NB4 (cell line): ENCODE measurements at regions not wholly inside any gene's neighbourhood (a gene's known extent, or its start where the extent isn't known, plus 50 kb on each side); places are given as distances from the start of the nearest gene placed in this dataset.

Experiments
- CTCF ChIP-seq: IDR thresholded peaks from one replicate; pipeline ENCODE4 v1.5.1; 2012; ENCODE audit warnings: low read depth, low read length
- POLR2A ChIP-seq: IDR thresholded peaks from 2 replicates; pipeline ENCODE4 v1.6.1; 2011; ENCODE audit warnings: mild to moderate bottlenecking; ENCODE audit not compliant: insufficient read length; ENCODE audit errors: extremely low read depth

DNA sequence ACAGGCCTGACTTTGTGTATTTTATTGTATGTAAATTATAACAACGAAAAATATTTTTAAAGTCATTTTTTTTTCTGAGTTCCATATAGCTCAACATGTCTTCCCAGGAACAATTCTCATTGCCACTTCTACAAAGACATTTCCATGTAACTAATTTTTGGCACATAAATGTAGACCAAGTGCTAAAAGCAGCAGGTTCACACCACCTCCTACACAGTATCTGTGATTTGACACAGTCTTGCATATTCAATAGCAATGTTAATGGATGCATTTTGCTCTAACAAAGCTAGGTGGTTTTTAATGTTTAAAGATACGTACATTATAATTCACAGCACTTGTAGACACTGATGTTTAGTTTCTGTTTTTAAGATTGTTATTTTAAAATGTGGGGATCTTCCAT, 346.5 kb downstream of the GPAM start:
- TF ChIP-seq CTCF (no peak), POLR2A (no peak)
